Body of pancreas (tissue), 4 donors: ENCODE measurements at regions not wholly inside any gene's neighbourhood (a gene's known extent, or its start where the extent isn't known, plus 50 kb on each side); places are given as distances from the start of the nearest gene placed in this dataset.

Experiments used
- POLR2A ChIP-seq, 3 donors: fragments of 450-650 bp; IDR thresholded peaks; one replicate each; pipeline ENCODE4 v1.6.1; 2016; ENCODE audit warnings: antibody characterized with exemption in 3 of 3, mild to moderate bottlenecking in 2 of 3
- TF ChIP-seq, protein P1 (sequence below), 7 experiments: fragments of 450-650 bp in 4 of 7; fragments of 200-600 bp in 3 of 7; sonication (generic) in 3 of 7; IDR thresholded peaks; one replicate each; pipeline ENCODE4 v1.5.1; 2016 to 2019; ENCODE audit warnings: antibody characterized with exemption in 7 of 7

DNA sequence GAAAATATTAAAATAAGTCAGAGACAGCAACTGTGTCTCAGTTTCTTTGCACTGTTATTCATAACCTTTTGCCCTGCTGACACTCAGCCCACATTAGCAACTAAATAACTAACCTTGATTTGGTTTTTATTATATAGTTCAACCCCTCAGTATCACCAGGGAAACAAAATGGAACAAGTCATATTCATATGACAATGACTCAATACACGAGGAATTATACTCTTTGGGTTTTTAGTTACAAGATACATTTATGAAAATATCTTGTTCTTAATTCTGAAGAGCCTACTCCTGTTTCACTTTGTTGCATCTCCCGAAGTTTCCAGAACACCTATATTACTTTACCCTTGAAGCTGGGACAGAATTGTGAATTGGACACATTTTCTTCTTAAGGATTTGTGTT, 845.4 kb downstream of the EFNA5 start:
- TF ChIP-seq, protein P1, sequence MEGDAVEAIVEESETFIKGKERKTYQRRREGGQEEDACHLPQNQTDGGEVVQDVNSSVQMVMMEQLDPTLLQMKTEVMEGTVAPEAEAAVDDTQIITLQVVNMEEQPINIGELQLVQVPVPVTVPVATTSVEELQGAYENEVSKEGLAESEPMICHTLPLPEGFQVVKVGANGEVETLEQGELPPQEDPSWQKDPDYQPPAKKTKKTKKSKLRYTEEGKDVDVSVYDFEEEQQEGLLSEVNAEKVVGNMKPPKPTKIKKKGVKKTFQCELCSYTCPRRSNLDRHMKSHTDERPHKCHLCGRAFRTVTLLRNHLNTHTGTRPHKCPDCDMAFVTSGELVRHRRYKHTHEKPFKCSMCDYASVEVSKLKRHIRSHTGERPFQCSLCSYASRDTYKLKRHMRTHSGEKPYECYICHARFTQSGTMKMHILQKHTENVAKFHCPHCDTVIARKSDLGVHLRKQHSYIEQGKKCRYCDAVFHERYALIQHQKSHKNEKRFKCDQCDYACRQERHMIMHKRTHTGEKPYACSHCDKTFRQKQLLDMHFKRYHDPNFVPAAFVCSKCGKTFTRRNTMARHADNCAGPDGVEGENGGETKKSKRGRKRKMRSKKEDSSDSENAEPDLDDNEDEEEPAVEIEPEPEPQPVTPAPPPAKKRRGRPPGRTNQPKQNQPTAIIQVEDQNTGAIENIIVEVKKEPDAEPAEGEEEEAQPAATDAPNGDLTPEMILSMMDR (IDR thresholded peaks at IDR 0.05): no peak
- TF ChIP-seq POLR2A (IDR thresholded peaks at IDR 0.05): no peak
